OCI-LY7 (cell line): ENCODE measurements at regions not wholly inside any gene's neighbourhood (a gene's known extent, or its start where the extent isn't known, plus 50 kb on each side); places are given as distances from the start of the nearest gene placed in this dataset.

Experiments
- BruUV-seq: library from RNA; stranded (reverse); fragments of 400-500 nt; replicated peaks from 2 replicates; lab custom pipeline; 2021; lab: Mats Ljungman, UMichigan
- CTCF ChIA-PET: fragments of 300-600 bp; sonication (Branson Sonifier 250); formaldehyde crosslinking; loops from one replicate; lab custom pipeline; 2022; ENCODE audit warnings: antibody characterized with exemption; ENCODE audit not compliant: unreplicated experiment; lab: Charles Lee
- POLR2A ChIA-PET: fragments of 300-600 bp; sonication (Branson Sonifier 250); formaldehyde crosslinking; loops from one replicate; lab custom pipeline; 2022; ENCODE audit warnings: antibody characterized with exemption; lab: Charles Lee
- DNase-seq: peaks from one replicate; pipeline ENCODE4 v3.0.0-alpha.2; 2015; ENCODE audit warnings: low spot score
- H2AFZ ChIP-seq: fragments of 200-600 bp; sonication (generic), shearing (Covaris generic); 2 replicates; pipeline ENCODE4 v1.6.1; 2014; ENCODE audit warnings: mild to moderate bottlenecking, antibody characterized with exemption, low read length, moderate library complexity
- H3K27ac ChIP-seq: fragments of 200-600 bp; sonication (generic); 2 replicates; pipeline ENCODE4 v1.5.1; 2014; ENCODE audit warnings: mixed run types, low read depth, mild to moderate bottlenecking, moderate library complexity, low read length, inconsistent platforms; ENCODE audit not compliant: poor library complexity, severe bottlenecking
- H3K36me3 ChIP-seq: fragments of 200-600 bp; sonication (generic); 2 replicates; pipeline ENCODE4 v1.6.1; 2014; ENCODE audit warnings: mild to moderate bottlenecking, antibody characterized with exemption, low read length, moderate library complexity, mixed read lengths; ENCODE audit not compliant: insufficient read depth
- H3K4me1 ChIP-seq: fragments of 200-600 bp; sonication (generic); 2 replicates; pipeline ENCODE4 v1.5.1; 2014; ENCODE audit warnings: mild to moderate bottlenecking, low read length; ENCODE audit not compliant: insufficient read depth, poor library complexity, severe bottlenecking
- H3K4me2 ChIP-seq: fragments of 200-600 bp; sonication (generic); 2 replicates; pipeline ENCODE4 v1.6.1; 2014; ENCODE audit warnings: mild to moderate bottlenecking, low read length
- H3K4me3 ChIP-seq: fragments of 200-600 bp; sonication (generic); 2 replicates; pipeline ENCODE4 v1.5.1; 2014; ENCODE audit warnings: mild to moderate bottlenecking, low read depth, low read length; ENCODE audit not compliant: poor library complexity, severe bottlenecking
- H3K79me2 ChIP-seq: fragments of 200-600 bp; sonication (generic); 2 replicates; pipeline ENCODE4 v1.6.1; 2016; ENCODE audit warnings: low read depth, mild to moderate bottlenecking, low read length, moderate library complexity, mixed read lengths; ENCODE audit not compliant: insufficient read depth
- H3K9me2 ChIP-seq: fragments of 200-600 bp; sonication (generic); 2 replicates; pipeline ENCODE4 v1.6.1; 2016; ENCODE audit warnings: mild to moderate bottlenecking, low read length, mixed read lengths; ENCODE audit not compliant: insufficient read depth
- H3K9me3 ChIP-seq: fragments of 200-600 bp; sonication (generic); 2 replicates; pipeline ENCODE4 v1.6.1; 2014; ENCODE audit warnings: mild to moderate bottlenecking, mixed run types, low read length, mixed read lengths
- H4K20me1 ChIP-seq: fragments of 200-600 bp; sonication (generic); 2 replicates; pipeline ENCODE4 v1.6.1; 2014; ENCODE audit warnings: mild to moderate bottlenecking, antibody characterized with exemption, low read length, moderate library complexity, mixed read lengths; ENCODE audit not compliant: insufficient read depth
- EZH2phosphoT487 ChIP-seq: fragments of 200-600 bp; sonication (generic); IDR thresholded peaks from 2 replicates; pipeline ENCODE4 v1.6.1; 2018; ENCODE audit warnings: low read depth, borderline replicate concordance, mild to moderate bottlenecking, mixed run types, antibody characterized with exemption, low read length, moderate library complexity, mixed read lengths
- intact Hi-C: fragments of 100-400 bp; cut with micrococcal nuclease; formaldehyde crosslinking; loops from one replicate; pipeline ENCODE4 v1.10.0; 2022; ENCODE audit not compliant: unreplicated experiment
- TF ChIP-seq, protein P1 (sequence below): fragments of 200-600 bp; sonication (generic); conservative IDR thresholded peaks from 2 replicates; pipeline ENCODE4 v1.5.1; 2014; ENCODE audit warnings: mild to moderate bottlenecking, antibody characterized with exemption, low read length, moderate library complexity, mixed read lengths

DNA sequence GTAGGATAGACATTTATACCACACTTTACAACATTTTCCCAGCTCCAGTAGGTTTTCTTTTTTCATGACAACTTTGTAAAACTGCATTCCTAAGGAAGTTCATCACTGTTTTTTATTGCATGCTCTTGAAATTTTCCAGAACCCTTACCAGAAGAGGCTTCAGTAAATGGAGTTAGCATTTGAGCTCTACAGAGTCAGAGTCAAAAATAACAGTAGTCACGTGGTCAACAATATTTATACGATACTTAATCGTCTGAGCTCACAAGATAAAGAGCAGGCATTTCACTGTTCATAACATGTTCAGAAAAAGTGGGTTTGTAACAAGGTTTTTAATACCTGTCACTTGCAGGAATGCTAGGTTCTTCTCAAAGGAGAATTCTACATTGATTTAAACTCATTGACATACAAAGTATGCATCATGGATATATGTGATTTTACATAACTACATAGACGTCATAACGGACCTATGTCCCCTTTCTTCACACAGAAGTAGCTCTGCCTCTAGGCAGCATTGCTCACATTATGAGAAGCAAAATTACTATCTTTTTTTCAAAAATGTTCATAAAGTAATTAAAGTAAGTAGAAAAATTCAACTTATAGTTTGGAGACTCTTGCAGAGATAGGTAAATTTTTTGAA, 187.0 kb upstream of the COL3A1 start:
- Histone ChIP-seq H3K27ac (no peak overlapping the region), H3K79me2 (no peaks in the 10 kb centered on the region), H3K36me3 (no peaks in the 10 kb centered on the region), H4K20me1 (no peaks in the 10 kb centered on the region), H3K4me3 (no peak overlapping the region), H3K9me2 (no peaks in the 10 kb centered on the region), H2AFZ (no peak overlapping the region), H3K4me1 (no peaks in the 10 kb centered on the region), H3K4me2 (no peak overlapping the region), H3K9me3 (no peaks in the 10 kb centered on the region)
- POLR2A ChIA-PET, result no interaction called here
- no TSS peak for BruUV-seq
- CTCF ChIA-PET, result no interaction called here
- intact Hi-C loops, result no loop called here
- no peak for DNase-seq
- TF ChIP-seq EZH2phosphoT487, result no peak
- TF ChIP-seq, protein P1, sequence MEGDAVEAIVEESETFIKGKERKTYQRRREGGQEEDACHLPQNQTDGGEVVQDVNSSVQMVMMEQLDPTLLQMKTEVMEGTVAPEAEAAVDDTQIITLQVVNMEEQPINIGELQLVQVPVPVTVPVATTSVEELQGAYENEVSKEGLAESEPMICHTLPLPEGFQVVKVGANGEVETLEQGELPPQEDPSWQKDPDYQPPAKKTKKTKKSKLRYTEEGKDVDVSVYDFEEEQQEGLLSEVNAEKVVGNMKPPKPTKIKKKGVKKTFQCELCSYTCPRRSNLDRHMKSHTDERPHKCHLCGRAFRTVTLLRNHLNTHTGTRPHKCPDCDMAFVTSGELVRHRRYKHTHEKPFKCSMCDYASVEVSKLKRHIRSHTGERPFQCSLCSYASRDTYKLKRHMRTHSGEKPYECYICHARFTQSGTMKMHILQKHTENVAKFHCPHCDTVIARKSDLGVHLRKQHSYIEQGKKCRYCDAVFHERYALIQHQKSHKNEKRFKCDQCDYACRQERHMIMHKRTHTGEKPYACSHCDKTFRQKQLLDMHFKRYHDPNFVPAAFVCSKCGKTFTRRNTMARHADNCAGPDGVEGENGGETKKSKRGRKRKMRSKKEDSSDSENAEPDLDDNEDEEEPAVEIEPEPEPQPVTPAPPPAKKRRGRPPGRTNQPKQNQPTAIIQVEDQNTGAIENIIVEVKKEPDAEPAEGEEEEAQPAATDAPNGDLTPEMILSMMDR, result no peak

- intact Hi-C loops, result no loop called here
- TF ChIP-seq, protein P1, result no peak
- no peak for TF ChIP-seq EZH2phosphoT487
- CTCF ChIA-PET, result no interaction called here
- Histone ChIP-seq H3K27ac (no peak overlapping the region), H2AFZ (no peak overlapping the region), H3K4me2 (no peak overlapping the region), H4K20me1 (no peaks in the 10 kb centered on the region), H3K4me1 (no peaks in the 10 kb centered on the region), H3K36me3 (no peaks in the 10 kb centered on the region), H3K9me3 (no peaks in the 10 kb centered on the region), H3K4me3 (no peak overlapping the region), H3K9me2 (no peaks in the 10 kb centered on the region), H3K79me2 (no peaks in the 10 kb centered on the region)
- POLR2A ChIA-PET, result no interaction called here
- no TSS peak for BruUV-seq
- no peak for DNase-seq
Observed at GRCh38 chr2:188787658-188788240, 186.4 kb upstream of the COL3A1 start.

- Histone ChIP-seq H3K4me2 (no peak overlapping the region), H3K4me3 (no peak overlapping the region), H4K20me1 (no peaks in the 10 kb centered on the region), H2AFZ (no peak overlapping the region), H3K9me2 (no peaks in the 10 kb centered on the region), H3K4me1 (no peaks in the 10 kb centered on the region), H3K9me3 (no peaks in the 10 kb centered on the region), H3K79me2 (no peaks in the 10 kb centered on the region), H3K36me3 (no peaks in the 10 kb centered on the region), H3K27ac (no peak overlapping the region)
- no peak for DNase-seq
- no TSS peak for BruUV-seq
- TF ChIP-seq, protein P1, result no peak
- TF ChIP-seq EZH2phosphoT487, result no peak
- POLR2A ChIA-PET, result no interaction called here
- CTCF ChIA-PET, result no interaction called here
- intact Hi-C loops, result no loop called here
Observed at GRCh38 chr2:188788621-188789020, 185.6 kb upstream of the COL3A1 start.
